K562 (cell line): ENCODE measurements at regions not wholly inside any gene's neighbourhood (a gene's known extent, or its start where the extent isn't known, plus 50 kb on each side); places are given as distances from the start of the nearest gene placed in this dataset.

Source experiments
- ATAC-seq: fragments of 200-7000 bp; cut with Tn5 transposase; 3 replicates; pipeline ENCODE4 v1.9.1; 2020; ENCODE audit warnings: moderate library complexity
- BruUV-seq: library from RNA; stranded (reverse); fragments of 400-500 nt; replicated peaks from 2 replicates; lab custom pipeline; 2021; lab: Mats Ljungman, UMichigan
- CTCF ChIA-PET: fragments of 300-600 bp; formaldehyde crosslinking; extraction: SDS; loops from one replicate; lab custom pipeline; 2021; ENCODE audit warnings: low intra/inter-chr PET ratio; lab: Yijun Ruan, JAX
- POLR2A ChIA-PET: fragments of 300-600, 350-650 bp; sonication (Branson Sonifier 250); formaldehyde crosslinking; extraction: SDS; loops from one replicate; lab custom pipeline; 2021; ENCODE audit warnings: antibody characterized with exemption, inconsistent platforms; lab: Yijun Ruan, JAX
- DNase-seq, 4 experiments: peaks; one replicate each; pipeline versions ENCODE4 v3.0.0 to v3.0.0-alpha.2; 2011 to 2018; ENCODE audit warnings: low spot score in 3 of 4, mixed read lengths in 3 of 4; ENCODE audit errors: extremely low read depth in 1 of 4
- FAIRE-seq: peaks from 2 replicates; lab custom pipeline; 2011; peaks lifted over from hg19 to GRCh38; lab: Jason Lieb, UNC
- H2AFZ ChIP-seq: 2 replicates; pipeline ENCODE4 v1.6.0; 2011; ENCODE audit warnings: low read depth, low read length, control low read depth, inconsistent platforms
- H3K27ac ChIP-seq: fragments of 200-600 bp; 3 replicates; pipeline ENCODE4 v1.8.0; 2011; ENCODE audit warnings: low read depth, mild to moderate bottlenecking, control low read depth, inconsistent platforms, low read length, moderate library complexity, mixed read lengths; ENCODE audit errors: extremely low read depth
- H3K27me3 ChIP-seq, 2 experiments: fragments of 300-600 bp in 1 of 2; 2 replicates in 1 of 2; 3 replicates in 1 of 2; pipeline versions ENCODE4 v1.6.0 to v1.8.0; 2011; ENCODE audit warnings: inconsistent platforms in 2 of 2, low read length in 2 of 2, mild to moderate bottlenecking in 1 of 2, mixed read lengths in 1 of 2, moderate library complexity in 1 of 2; ENCODE audit not compliant: control insufficient read depth in 2 of 2, insufficient read depth in 2 of 2
- H3K36me3 ChIP-seq: fragments of 300-600 bp; 3 replicates; pipeline ENCODE4 v1.8.0; 2011; ENCODE audit warnings: mild to moderate bottlenecking, low read length, inconsistent platforms; ENCODE audit not compliant: control insufficient read depth, insufficient read depth
- H3K4me1 ChIP-seq, 2 experiments: fragments of 200-600 bp in 1 of 2; replicated peaks in 1 of 2; 2 replicates in 1 of 2; 3 replicates in 1 of 2; pipeline versions ENCODE4 v1.5.1 to v1.8.0; 2011; ENCODE audit warnings: inconsistent platforms in 2 of 2, low read length in 2 of 2, mild to moderate bottlenecking in 1 of 2, mixed read lengths in 1 of 2, moderate library complexity in 1 of 2; ENCODE audit not compliant: control insufficient read depth in 2 of 2, insufficient read depth in 2 of 2
- H3K4me2 ChIP-seq: 2 replicates; pipeline ENCODE4 v1.6.1; 2011; ENCODE audit warnings: low read length, control low read depth, inconsistent platforms, mixed read lengths; ENCODE audit not compliant: insufficient read depth
- H3K4me3 ChIP-seq: fragments of 200-600 bp; sonication (generic), shearing (Covaris generic); 2 replicates; pipeline ENCODE4 v1.5.1; 2016; ENCODE audit warnings: control low read depth, inconsistent platforms
- H3K79me2 ChIP-seq: fragments of 200-600 bp; 3 replicates; pipeline ENCODE4 v1.8.0; 2011; ENCODE audit warnings: low read length, inconsistent platforms; ENCODE audit not compliant: control insufficient read depth, insufficient read depth
- H3K9ac ChIP-seq, 2 experiments: 2 replicates each; pipeline versions ENCODE4 v1.6.0 to v1.6.1; 2011; ENCODE audit warnings: low read depth in 2 of 2, low read length in 2 of 2, control low read depth in 1 of 2, inconsistent platforms in 1 of 2, mild to moderate bottlenecking in 1 of 2, mixed read lengths in 1 of 2; ENCODE audit not compliant: insufficient read depth in 1 of 2
- H3K9me1 ChIP-seq: one replicate; pipeline ENCODE4 v1.6.0; 2011; ENCODE audit warnings: inconsistent platforms, mild to moderate bottlenecking, low read length, moderate library complexity; ENCODE audit not compliant: control insufficient read depth, insufficient read depth
- H3K9me3 ChIP-seq: replicated peaks from 2 replicates; pipeline ENCODE4 v1.5.1; 2011; ENCODE audit warnings: low read depth, low read length, inconsistent platforms; ENCODE audit not compliant: control insufficient read depth, insufficient read depth
- H4K20me1 ChIP-seq: replicated peaks from 2 replicates; pipeline ENCODE4 v1.6.1; 2011; ENCODE audit warnings: low read length, inconsistent platforms, mixed read lengths; ENCODE audit not compliant: control insufficient read depth, insufficient read depth
- EWSR1 ChIP-seq: fragments of 450-650 bp; IDR thresholded peaks from 2 replicates; pipeline ENCODE4 v1.6.1; 2018; ENCODE audit warnings: borderline replicate concordance, mild to moderate bottlenecking, low read depth, moderate library complexity; ENCODE audit not compliant: partially characterized antibody
- GTF2A2 ChIP-seq: IDR thresholded peaks from 2 replicates; pipeline ENCODE4 v1.6.1; 2016; ENCODE audit warnings: mild to moderate bottlenecking, missing genetic modification characterization, missing compliant biosample characterization
- LEF1 ChIP-seq: fragments of 450-650 bp; IDR thresholded peaks from 2 replicates; pipeline ENCODE4 v1.6.1; 2016; ENCODE audit warnings: mild to moderate bottlenecking
- MCM2 ChIP-seq: fragments of 450-650 bp; IDR thresholded peaks from 2 replicates; pipeline ENCODE4 v1.6.1; 2017; ENCODE audit warnings: low read depth, mild to moderate bottlenecking
- OTX1 ChIP-seq: fragments of 450-650 bp; formaldehyde crosslinking; IDR thresholded peaks from 2 replicates; pipeline ENCODE4 v1.4.0; 2022; ENCODE audit warnings: mild to moderate bottlenecking
- PHF20 ChIP-seq: fragments of 450-650 bp; IDR thresholded peaks from 2 replicates; pipeline ENCODE4 v1.6.1; 2018; ENCODE audit not compliant: partially characterized antibody
- POLR3G ChIP-seq: IDR thresholded peaks from 2 replicates; pipeline ENCODE4 v1.6.1; 2011; ENCODE audit not compliant: insufficient read length, insufficient replicate concordance; ENCODE audit errors: extremely low read depth
- SOX6 ChIP-seq: fragments of 450-650 bp; IDR thresholded peaks from 2 replicates; pipeline ENCODE4 v1.6.1; 2014; ENCODE audit warnings: mild to moderate bottlenecking
- SRSF9 ChIP-seq: fragments of 200-400 bp; formaldehyde crosslinking; IDR thresholded peaks from 2 replicates; pipeline ENCODE4 v1.6.1; 2017; ENCODE audit warnings: low read depth, low read length, borderline replicate concordance
- ZNF639 ChIP-seq, 2 experiments: fragments of 200-800 bp in 1 of 2; sonication (Bioruptor generic) in 1 of 2; sonication (generic) in 1 of 2; formaldehyde crosslinking in 1 of 2; IDR thresholded peaks in 1 of 2; conservative IDR thresholded peaks in 1 of 2; 2 replicates each; pipeline versions ENCODE4 v1.5.0 to v1.6.1; 2016 to 2020; ENCODE audit warnings: missing compliant biosample characterization in 1 of 2, missing genetic modification characterization in 1 of 2, missing genetic modification reagents in 1 of 2
- ZNF76 ChIP-seq: fragments of 250-450 bp; sonication (Bioruptor Pico); IDR thresholded peaks from 2 replicates; pipeline ENCODE4 v1.4.0; 2020; ENCODE audit warnings: mild to moderate bottlenecking, moderate library complexity, borderline replicate concordance
- WGBS: fragments of 100-300 bp; shearing (Covaris generic); methylation state at CpG from one replicate; pipeline ENCODE4 v1.1.6; 2016; ENCODE audit warnings: low coverage, mixed read lengths; ENCODE audit not compliant: insufficient coverage; ENCODE audit errors: missing lambda C conversion rate; 5-methylcytosine and 5-hydroxymethylcytosine counted together
- in situ Hi-C: fragments of 300-500 bp; cut with MboI; formaldehyde crosslinking; loops from 4 replicates; pipeline ENCODE4 v1.15.0; 2018; ENCODE audit warnings: inconsistent platforms, mixed read lengths
- intact Hi-C: fragments of 100-400 bp; cut with micrococcal nuclease; formaldehyde crosslinking; loops from 2 replicates; pipeline ENCODE4 v1.14.2; 2022
- TF ChIP-seq, protein P1 (sequence below), 3 experiments: IDR thresholded peaks in 2 of 3; conservative IDR thresholded peaks in 1 of 3; 2 replicates each; pipeline ENCODE4 v1.5.1; 2011 to 2012; ENCODE audit warnings: low read length in 3 of 3, mild to moderate bottlenecking in 3 of 3, control low read depth in 2 of 3, improper control_type of control experiment in 1 of 3, inconsistent platforms in 1 of 3, low read depth in 1 of 3, mixed read lengths in 1 of 3, moderate library complexity in 1 of 3; ENCODE audit not compliant: insufficient read depth in 2 of 3
- TF ChIP-seq, protein P2 (sequence below): sonication (generic); formaldehyde crosslinking; IDR thresholded peaks from 2 replicates; pipeline ENCODE4 v1.5.0; 2020; ENCODE audit warnings: missing genetic modification reagents

- TF ChIP-seq PHF20: no peak
- no peak for TF ChIP-seq GTF2A2 (tag)
- no peak for TF ChIP-seq LEF1
- TF ChIP-seq, protein P1, sequence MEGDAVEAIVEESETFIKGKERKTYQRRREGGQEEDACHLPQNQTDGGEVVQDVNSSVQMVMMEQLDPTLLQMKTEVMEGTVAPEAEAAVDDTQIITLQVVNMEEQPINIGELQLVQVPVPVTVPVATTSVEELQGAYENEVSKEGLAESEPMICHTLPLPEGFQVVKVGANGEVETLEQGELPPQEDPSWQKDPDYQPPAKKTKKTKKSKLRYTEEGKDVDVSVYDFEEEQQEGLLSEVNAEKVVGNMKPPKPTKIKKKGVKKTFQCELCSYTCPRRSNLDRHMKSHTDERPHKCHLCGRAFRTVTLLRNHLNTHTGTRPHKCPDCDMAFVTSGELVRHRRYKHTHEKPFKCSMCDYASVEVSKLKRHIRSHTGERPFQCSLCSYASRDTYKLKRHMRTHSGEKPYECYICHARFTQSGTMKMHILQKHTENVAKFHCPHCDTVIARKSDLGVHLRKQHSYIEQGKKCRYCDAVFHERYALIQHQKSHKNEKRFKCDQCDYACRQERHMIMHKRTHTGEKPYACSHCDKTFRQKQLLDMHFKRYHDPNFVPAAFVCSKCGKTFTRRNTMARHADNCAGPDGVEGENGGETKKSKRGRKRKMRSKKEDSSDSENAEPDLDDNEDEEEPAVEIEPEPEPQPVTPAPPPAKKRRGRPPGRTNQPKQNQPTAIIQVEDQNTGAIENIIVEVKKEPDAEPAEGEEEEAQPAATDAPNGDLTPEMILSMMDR (IDR thresholded peaks at IDR 0.05 in 2 of 3, conservative IDR thresholded peaks at IDR 0.05 in 1 of 3; ENCODE audit: insufficient read depth in 2 of 3, low read depth in 1 of 3, low read length in 3 of 3): no peak
- TF ChIP-seq SOX6: no peak
- no peak for TF ChIP-seq ZNF76
- no peak for TF ChIP-seq EWSR1
- TF ChIP-seq, protein P2, sequence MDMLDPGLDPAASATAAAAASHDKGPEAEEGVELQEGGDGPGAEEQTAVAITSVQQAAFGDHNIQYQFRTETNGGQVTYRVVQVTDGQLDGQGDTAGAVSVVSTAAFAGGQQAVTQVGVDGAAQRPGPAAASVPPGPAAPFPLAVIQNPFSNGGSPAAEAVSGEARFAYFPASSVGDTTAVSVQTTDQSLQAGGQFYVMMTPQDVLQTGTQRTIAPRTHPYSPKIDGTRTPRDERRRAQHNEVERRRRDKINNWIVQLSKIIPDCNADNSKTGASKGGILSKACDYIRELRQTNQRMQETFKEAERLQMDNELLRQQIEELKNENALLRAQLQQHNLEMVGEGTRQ (CRISPR knock-in tag): no peak
These were observed 284.4 kb upstream of the FOXF1 start (continued) for GRCh38 chr16:86225905-86226371.

- in situ Hi-C loops: no loop called here
- WGBS: 2% methylated on average over 8 of the region's 8 CpGs
These were observed 283.3 kb upstream of the FOXF1 start for GRCh38 chr16:86227041-86227440.

More at GRCh38 chr16:86227041-86227440, 283.3 kb upstream of the FOXF1 start:
- no peak for FAIRE-seq
- H3K27me3 ChIP-seq: peaks cover 8 to 36% of the 10 kb centered on the region in 2 experiments; a peak in 3 of 5 replicates
- ChIA-PET CTCF (no interaction called here), POLR2A (no interaction called here)
- H3K4me1 ChIP-seq: no peaks in the 10 kb centered on the region
- no peak for DNase-seq
- H3K4me2 ChIP-seq: no peak overlapping the region
- H3K27ac ChIP-seq: no peak overlapping the region
- H3K9me1 ChIP-seq: no peaks in the 10 kb centered on the region
- no peaks in the 10 kb centered on the region for H3K9me3 ChIP-seq
- no peaks in the 10 kb centered on the region for H3K36me3 ChIP-seq
- no peak for ATAC-seq
- no TSS peak for BruUV-seq
- H2AFZ ChIP-seq: no peak overlapping the region
- no peak for TF ChIP-seq OTX1 (CRISPR knock-in tag)
- no peak for TF ChIP-seq MCM2
- TF ChIP-seq POLR3G: no peak
- TF ChIP-seq ZNF639 (CRISPR knock-in tag; conservative IDR thresholded peaks at IDR 0.05 in 1 of 2, IDR thresholded peaks at IDR 0.05 in 1 of 2): no peak
- TF ChIP-seq SRSF9: no peak
- intact Hi-C loops: no loop called here
- 0 out of 2 replicates have a peak, but pooled peaks cover 3% of the 10 kb centered on the region for H4K20me1 ChIP-seq
- no peaks in the 10 kb centered on the region for H3K79me2 ChIP-seq
- H3K9ac ChIP-seq: no peak overlapping the region
- no peak overlapping the region for H3K4me3 ChIP-seq
